K562 (cell line): ENCODE measurements at regions not wholly inside any gene's neighbourhood (a gene's known extent, or its start where the extent isn't known, plus 50 kb on each side); places are given as distances from the start of the nearest gene placed in this dataset.

Experiments used
- ATF7 ChIP-seq: fragments of 450-650 bp; IDR thresholded peaks from 2 replicates; pipeline ENCODE4 v1.7.1; 2014; ENCODE audit warnings: mild to moderate bottlenecking, moderate library complexity
- BCOR ChIP-seq: fragments of 450-650 bp; IDR thresholded peaks from 2 replicates; pipeline ENCODE4 v1.6.1; 2016
- CREB3 ChIP-seq: fragments of 450-650 bp; conservative IDR thresholded peaks from 2 replicates; pipeline ENCODE4 v1.6.1; 2016; ENCODE audit warnings: missing genetic modification characterization, low read depth, mild to moderate bottlenecking, missing compliant biosample characterization, moderate library complexity
- DEAF1 ChIP-seq: fragments of 450-650 bp; formaldehyde crosslinking; IDR thresholded peaks from 2 replicates; pipeline ENCODE4 v1.4.0; 2020; ENCODE audit warnings: mild to moderate bottlenecking, moderate library complexity
- ETS1 ChIP-seq: conservative IDR thresholded peaks from 2 replicates; pipeline ENCODE4 v1.6.1; 2011; ENCODE audit warnings: low read depth, mild to moderate bottlenecking, low read length; ENCODE audit not compliant: control insufficient read depth
- HES1 ChIP-seq: fragments of 450-650 bp; IDR thresholded peaks from 2 replicates; pipeline ENCODE4 v1.6.1; 2016; ENCODE audit warnings: low read depth, mild to moderate bottlenecking, moderate library complexity
- KAT8 ChIP-seq: fragments of 450-650 bp; IDR thresholded peaks from 2 replicates; pipeline ENCODE4 v1.6.1; 2016; ENCODE audit warnings: low read depth, mild to moderate bottlenecking
- LARP7 ChIP-seq: fragments of 450-650 bp; IDR thresholded peaks from 2 replicates; pipeline ENCODE4 v1.6.1; 2016
- MTA1 ChIP-seq: fragments of 450-650 bp; IDR thresholded peaks from 2 replicates; pipeline ENCODE4 v1.6.1; 2017; ENCODE audit warnings: borderline replicate concordance
- PATZ1 ChIP-seq: fragments of 250-450 bp; sonication (Bioruptor Pico); IDR thresholded peaks from 2 replicates; pipeline ENCODE4 v1.5.0; 2020; ENCODE audit warnings: mild to moderate bottlenecking, borderline replicate concordance
- PPARD ChIP-seq: fragments of 250-450 bp; sonication (Bioruptor Pico); IDR thresholded peaks from 2 replicates; pipeline ENCODE4 v1.8.0; 2022; ENCODE audit warnings: inconsistent platforms, mild to moderate bottlenecking, moderate library complexity
- RAD51 ChIP-seq: fragments of 450-650 bp; IDR thresholded peaks from 2 replicates; pipeline ENCODE4 v1.7.1; 2016; ENCODE audit warnings: low read depth, mild to moderate bottlenecking, borderline replicate concordance
- SMAD3 ChIP-seq: fragments of 450-650 bp; formaldehyde crosslinking; conservative IDR thresholded peaks from 2 replicates; pipeline ENCODE4 v1.4.0; 2020; ENCODE audit warnings: mild to moderate bottlenecking
- SNAPC5 ChIP-seq: fragments of 250-450 bp; sonication (Bioruptor Pico); IDR thresholded peaks from 2 replicates; pipeline ENCODE4 v1.8.0; 2021; ENCODE audit warnings: moderate library complexity, mild to moderate bottlenecking, inconsistent platforms
- SP2 ChIP-seq: IDR thresholded peaks from 2 replicates; pipeline ENCODE4 v1.6.1; 2011; ENCODE audit warnings: mild to moderate bottlenecking, low read depth, low read length, moderate library complexity; ENCODE audit not compliant: poor library complexity, severe bottlenecking; ENCODE audit errors: extremely low read depth
- TAF9B ChIP-seq: fragments of 450-650 bp; IDR thresholded peaks from 2 replicates; pipeline ENCODE4 v1.6.1; 2018; ENCODE audit warnings: mild to moderate bottlenecking; ENCODE audit not compliant: partially characterized antibody
- TARDBP ChIP-seq: fragments of 450-650 bp; IDR thresholded peaks from 2 replicates; pipeline ENCODE4 v1.6.1; 2016
- ZNF324 ChIP-seq: fragments of 250-450 bp; sonication (Bioruptor Pico); IDR thresholded peaks from 2 replicates; pipeline ENCODE4 v1.4.0; 2020; ENCODE audit warnings: mild to moderate bottlenecking
- ZNF354B ChIP-seq: fragments of 250-450 bp; sonication (Bioruptor Pico); IDR thresholded peaks from 2 replicates; pipeline ENCODE4 v1.4.0; 2020
- ZNF518B ChIP-seq: fragments of 250-450 bp; sonication (Bioruptor Pico); IDR thresholded peaks from 2 replicates; pipeline ENCODE4 v1.5.0; 2021; ENCODE audit warnings: mild to moderate bottlenecking, moderate library complexity

GRCh38 chr4:110248831-110249253 is 50.4 kb upstream of the ELOVL6 start (continued):
- peak; percentile 95 for TF ChIP-seq TARDBP
- peak; percentile 78 for TF ChIP-seq ATF7
- TF ChIP-seq SMAD3 (CRISPR knock-in tag), result peak; percentile 88
- TF ChIP-seq ZNF518B (CRISPR knock-in tag), result no peak
- peak; percentile 47; the same call in 1 of the 2 replicates for TF ChIP-seq KAT8
- peak; percentile 91 for TF ChIP-seq BCOR
- no peak for TF ChIP-seq PPARD (CRISPR knock-in tag)
- peak; percentile 70 for TF ChIP-seq ETS1
- TF ChIP-seq DEAF1 (CRISPR knock-in tag), result no peak
- peak; percentile 72 for TF ChIP-seq MTA1
- TF ChIP-seq LARP7, result no peak
- TF ChIP-seq RAD51, result 0 out of 2 replicates have a peak, but pooled peaks have one; percentile 25
- TF ChIP-seq CREB3, result no peak
- no peak for TF ChIP-seq ZNF324 (CRISPR knock-in tag)
- peak; percentile 91 for TF ChIP-seq HES1
- TF ChIP-seq ZNF354B (CRISPR knock-in tag), result no peak
- TF ChIP-seq SNAPC5 (CRISPR knock-in tag), result no peak
- no peak for TF ChIP-seq SP2
- 0 out of 2 replicates have a peak, but pooled peaks have one; percentile 15 for TF ChIP-seq PATZ1 (CRISPR knock-in tag)
- TF ChIP-seq TAF9B, result peak; percentile 73
